LHCN-M2 (cell line): ENCODE measurements at regions not wholly inside any gene's neighbourhood (a gene's known extent, or its start where the extent isn't known, plus 50 kb on each side); places are given as distances from the start of the nearest gene placed in this dataset.

Experiments
- DNase-seq: peaks from one replicate; pipeline ENCODE4 v3.0.0-alpha.2; 2012; ENCODE audit warnings: low read depth

GRCh38 chr9:103755986-103756385, 338.1 kb upstream of the SMC2 start:
- DNase-seq, result no peak

- DNase-seq, result no peak
These were observed 337.0 kb upstream of the SMC2 start for GRCh38 chr9:103757062-103757461.

- no peak for DNase-seq
These were observed 332.6 kb upstream of the SMC2 start for GRCh38 chr9:103761466-103761865.

GRCh38 chr9:103789686-103790085, 304.4 kb upstream of the SMC2 start:
- DNase-seq, result no peak

GRCh38 chr9:103798620-103799019, 295.5 kb upstream of the SMC2 start:
- DNase-seq, result peak; percentile 0

DNA sequence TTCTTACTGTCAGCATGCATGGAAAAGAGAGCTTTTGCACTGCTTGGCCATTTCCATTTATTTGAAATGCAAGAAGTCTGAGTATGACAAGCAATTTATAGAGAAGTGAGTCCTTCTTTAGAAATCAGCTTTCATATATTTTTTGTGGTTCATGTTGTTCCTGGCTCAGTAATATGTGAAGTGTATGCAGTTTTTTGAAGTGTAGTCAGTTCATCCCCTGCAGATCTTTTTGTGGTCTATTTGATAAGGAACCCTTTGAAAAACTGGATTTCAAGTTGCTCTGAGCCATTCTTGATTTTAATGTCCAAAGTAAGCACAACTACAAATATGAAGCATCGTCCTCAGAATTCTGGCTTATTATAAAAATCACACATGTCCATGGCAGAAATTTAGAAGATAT, 294.1 kb upstream of the SMC2 start:
- no peak for DNase-seq

GRCh38 chr9:103802068-103802467, 292.0 kb upstream of the SMC2 start:
- DNase-seq, result no peak

GRCh38 chr9:103803245-103803644, 290.9 kb upstream of the SMC2 start:
- no peak for DNase-seq

- no peak for DNase-seq
These were observed 289.9 kb upstream of the SMC2 start for GRCh38 chr9:103804077-103804735.

DNA sequence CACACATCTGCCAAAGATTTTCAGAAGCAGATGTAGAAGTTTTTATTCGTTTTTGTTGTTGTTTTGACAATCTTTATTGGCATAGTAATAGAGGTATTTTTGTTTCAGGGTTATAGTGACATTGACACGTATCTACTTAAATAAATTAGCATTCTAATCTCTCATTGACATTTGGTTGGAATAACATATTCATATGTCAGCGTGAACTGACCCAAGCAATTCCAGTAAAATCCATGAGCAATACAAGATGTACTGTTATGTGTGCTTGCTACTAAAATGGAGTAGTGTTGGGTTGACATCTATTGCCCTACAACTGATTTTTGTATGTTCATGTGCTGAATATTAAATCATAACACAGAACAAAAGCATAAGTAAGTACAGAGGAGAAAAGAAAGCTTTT, 284.4 kb upstream of the SMC2 start:
- DNase-seq, result no peak

DNA sequence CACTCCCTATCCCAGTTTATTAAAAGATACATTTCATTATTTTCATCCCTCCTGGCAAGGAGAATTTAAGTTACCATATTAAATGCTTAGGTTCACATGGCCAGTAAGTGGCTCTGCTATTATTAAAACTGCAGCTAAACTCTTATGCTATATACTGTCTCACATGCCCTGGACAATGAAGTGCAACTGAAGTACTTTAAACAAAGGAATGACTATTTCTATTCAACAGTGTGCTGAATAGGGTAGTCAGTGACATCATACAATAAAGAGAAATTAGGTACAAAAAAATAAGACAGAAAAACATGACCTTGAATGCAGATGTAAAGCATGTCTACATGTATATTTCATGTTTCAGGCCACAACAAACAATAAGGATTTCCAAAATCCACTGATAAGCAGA, 282.6 kb upstream of the SMC2 start:
- no peak for DNase-seq

DNA sequence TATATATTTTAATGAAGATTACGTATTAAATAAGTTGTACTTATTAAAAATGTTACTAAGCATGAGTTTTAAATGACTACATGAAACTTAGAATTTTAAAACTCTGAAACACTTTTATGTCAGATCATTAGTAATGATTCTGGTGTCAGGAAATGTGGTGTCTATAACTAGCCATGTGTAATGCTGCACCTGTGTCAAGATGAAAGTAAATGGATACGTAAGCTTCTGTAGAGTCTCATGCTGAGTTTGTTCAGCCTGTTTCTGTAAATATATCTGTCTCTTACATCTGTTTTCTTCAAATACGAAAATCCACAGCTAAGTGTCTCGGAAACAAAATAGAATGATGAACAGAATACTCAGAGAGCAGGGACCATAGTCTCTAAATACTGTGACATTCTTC, 278.0 kb upstream of the SMC2 start:
- DNase-seq, result no peak

GRCh38 chr9:103819936-103820335, 274.2 kb upstream of the SMC2 start:
- no peak for DNase-seq

- no peak for DNase-seq
These were observed 273.0 kb upstream of the SMC2 start for GRCh38 chr9:103821115-103821514.

- no peak for DNase-seq
These were observed 256.2 kb upstream of the SMC2 start for GRCh38 chr9:103837940-103838339.

GRCh38 chr9:103839197-103839596, 254.9 kb upstream of the SMC2 start:
- no peak for DNase-seq

- no peak for DNase-seq
These were observed 226.2 kb upstream of the SMC2 start for GRCh38 chr9:103867886-103868285.

DNA sequence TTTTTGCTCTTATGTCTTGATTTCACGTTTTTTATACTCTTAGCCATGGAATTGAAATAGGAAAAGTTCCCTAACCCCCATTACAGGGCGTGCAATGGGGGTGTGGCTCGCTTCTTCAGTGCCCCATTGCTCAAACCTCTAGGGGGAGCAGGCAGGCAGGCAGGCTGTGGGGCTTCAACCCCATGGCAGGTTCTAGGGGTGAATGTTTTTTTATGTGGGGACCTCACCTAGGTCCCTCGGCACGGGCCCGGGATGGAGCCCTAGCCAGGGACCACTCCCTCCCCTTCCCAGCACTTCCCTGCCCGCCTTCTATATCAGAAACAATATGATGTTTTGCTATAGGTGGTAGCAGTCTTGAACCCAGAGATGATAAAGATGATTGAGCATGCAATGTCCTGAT, 221.3 kb upstream of the SMC2 start:
- no peak for DNase-seq

GRCh38 chr9:103881419-103881818, 212.7 kb upstream of the SMC2 start:
- no peak for DNase-seq

DNA sequence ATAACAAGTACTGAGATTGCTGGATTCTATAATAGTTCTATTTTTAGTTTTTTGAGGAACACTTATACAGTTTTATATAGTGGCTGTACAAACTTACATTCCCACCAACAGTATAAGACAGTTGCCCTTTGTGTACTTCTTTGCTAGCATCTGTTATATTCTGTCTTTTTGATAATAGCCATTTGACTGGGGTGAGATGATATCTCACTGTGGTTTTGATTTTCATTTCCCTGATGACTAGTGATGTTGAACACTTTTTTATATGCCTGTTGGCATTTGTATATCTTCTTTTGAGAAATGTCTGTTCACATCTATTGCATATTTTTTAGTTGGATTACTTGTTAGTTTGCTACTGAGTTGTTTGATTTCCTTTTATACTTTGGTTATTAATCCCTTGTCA, 204.1 kb upstream of the SMC2 start:
- DNase-seq, result no peak

GRCh38 chr9:103894184-103894583, 199.9 kb upstream of the SMC2 start:
- no peak for DNase-seq

DNA sequence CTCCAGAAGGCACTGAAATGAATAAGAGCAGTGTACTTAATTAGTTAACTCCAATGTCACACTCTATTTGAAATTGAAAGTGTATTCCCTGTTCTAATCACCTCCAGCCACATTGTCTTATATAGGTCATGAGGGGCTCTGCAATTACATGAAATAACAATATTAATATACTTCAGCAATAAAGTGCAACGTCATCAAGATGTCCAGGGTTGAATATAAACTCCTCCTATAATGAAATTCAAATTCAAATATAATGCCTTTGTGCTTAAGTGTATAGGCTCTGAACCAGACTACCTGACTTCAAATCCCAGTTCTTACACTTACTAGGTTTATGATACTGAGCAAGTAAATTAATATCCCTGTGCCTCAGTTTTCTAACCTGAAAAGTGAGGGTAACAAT, 195.6 kb upstream of the SMC2 start:
- DNase-seq, result no peak

- no peak for DNase-seq
These were observed 194.2 kb upstream of the SMC2 start for GRCh38 chr9:103899866-103900265.

GRCh38 chr9:103900466-103900865, 193.6 kb upstream of the SMC2 start:
- DNase-seq, result no peak
